Bronchial epithelial cell (primary cell): ENCODE measurements at regions not wholly inside any gene's neighbourhood (a gene's known extent, or its start where the extent isn't known, plus 50 kb on each side); places are given as distances from the start of the nearest gene placed in this dataset.

Experiments
- DNase-seq: peaks from one replicate; pipeline ENCODE4 v3.0.0-alpha.2; 2010; ENCODE audit warnings: low read depth
- FAIRE-seq: peaks from 2 replicates; lab custom pipeline; 2011; peaks lifted over from hg19 to GRCh38; lab: Jason Lieb, UNC
- H3K27me3 ChIP-seq: 2 replicates; pipeline ENCODE4 v1.5.1; 2011; ENCODE audit warnings: low read length; ENCODE audit not compliant: control insufficient read depth, insufficient read depth
- H3K36me3 ChIP-seq: 2 replicates; pipeline ENCODE4 v1.5.1; 2011; ENCODE audit warnings: low read length; ENCODE audit not compliant: control insufficient read depth, insufficient read depth
- H3K4me3 ChIP-seq: 2 replicates; pipeline ENCODE4 v1.5.1; 2011; ENCODE audit warnings: mild to moderate bottlenecking, low read depth, low read length, control low read depth
- CTCF ChIP-seq: IDR thresholded peaks from 2 replicates; pipeline ENCODE4 v1.5.1; 2011; ENCODE audit warnings: mild to moderate bottlenecking, moderate library complexity, low read length, control low read depth, inconsistent platforms; ENCODE audit not compliant: insufficient read depth, severe bottlenecking

DNA sequence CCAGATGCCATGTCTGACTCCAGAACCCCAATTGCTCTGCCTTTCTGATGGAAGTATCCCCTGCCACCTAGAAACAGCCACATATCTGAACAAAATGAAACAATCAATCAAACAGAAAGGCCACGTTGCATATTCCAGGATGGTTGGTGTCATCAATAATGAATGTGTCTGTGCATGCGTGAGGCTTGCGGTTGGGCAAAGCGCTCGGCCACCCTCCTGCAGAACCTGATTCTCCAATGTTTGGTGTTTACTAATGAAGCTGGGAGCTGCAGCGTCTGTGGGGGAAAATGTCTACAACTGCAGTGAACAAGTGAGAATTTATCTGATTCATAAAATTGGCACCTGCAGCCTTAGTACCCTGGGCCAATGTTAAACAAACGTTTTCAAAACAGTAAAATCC is 121.2 kb upstream of the ADARB2 start:
- no peaks in the 10 kb centered on the region for H3K27me3 ChIP-seq
- no peaks in the 10 kb centered on the region for H3K36me3 ChIP-seq
- H3K4me3 ChIP-seq, result no peak overlapping the region
- no peak for TF ChIP-seq CTCF
- FAIRE-seq (no peak), DNase-seq (no peak)

DNA sequence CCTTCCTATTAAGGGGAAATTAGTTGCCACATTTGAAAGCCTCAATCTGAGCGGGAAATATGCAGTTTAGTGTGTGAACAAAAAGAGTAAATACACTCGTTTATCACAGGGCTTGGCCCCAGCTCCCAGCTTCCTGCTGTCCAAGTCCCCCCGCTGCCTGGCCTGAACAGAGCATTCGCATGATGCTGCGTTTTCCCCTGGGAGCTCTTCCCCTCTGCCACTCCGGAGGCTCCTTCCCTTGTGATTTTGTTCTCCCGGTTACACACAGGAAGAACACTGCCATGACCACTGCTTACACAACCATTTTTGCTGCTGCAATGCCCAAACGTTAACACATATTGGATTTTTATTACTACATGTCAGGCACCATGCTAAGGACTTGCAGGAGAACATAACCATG is 120.7 kb upstream of the ADARB2 start:
- DNase-seq (no peak), FAIRE-seq (no peak)
- H3K4me3 ChIP-seq, result no peak overlapping the region
- H3K27me3 ChIP-seq, result no peaks in the 10 kb centered on the region
- no peaks in the 10 kb centered on the region for H3K36me3 ChIP-seq
- TF ChIP-seq CTCF, result no peak

DNA sequence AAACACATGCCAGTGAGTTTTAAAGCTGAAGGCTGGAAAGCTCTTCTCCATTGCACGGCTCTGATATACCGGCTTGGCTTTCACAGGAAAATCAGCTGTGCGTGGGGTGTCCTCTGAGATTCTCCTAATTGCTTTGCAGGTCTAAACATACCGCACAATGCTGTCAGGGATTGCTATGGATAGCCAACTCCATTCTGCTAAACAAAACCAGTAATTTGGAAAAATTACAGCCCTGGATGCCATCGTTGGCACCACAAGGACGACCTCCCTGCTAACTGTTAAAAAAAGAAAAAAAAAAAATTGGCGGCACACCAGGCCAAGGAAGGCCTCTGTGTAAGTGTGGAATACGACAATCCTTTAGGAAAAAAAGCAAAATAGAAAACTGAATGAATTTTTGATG is 118.6 kb upstream of the ADARB2 start:
- no peak for FAIRE-seq

GRCh38 chr10:1854271-1854670 is 116.9 kb upstream of the ADARB2 start:
- TF ChIP-seq CTCF, result no peak
- DNase-seq (no peak), FAIRE-seq (no peak)
- Histone ChIP-seq H3K27me3 (no peaks in the 10 kb centered on the region), H3K4me3 (no peak overlapping the region), H3K36me3 (no peaks in the 10 kb centered on the region)

More for the DNA sequence above, 118.6 kb upstream of the ADARB2 start:
- H3K27me3 ChIP-seq, result no peaks in the 10 kb centered on the region
- no peaks in the 10 kb centered on the region for H3K36me3 ChIP-seq
- H3K4me3 ChIP-seq, result no peak overlapping the region
- no peak for TF ChIP-seq CTCF
- DNase-seq, result no peak

GRCh38 chr10:1853801-1854200 is 116.5 kb upstream of the ADARB2 start:
- no peaks in the 10 kb centered on the region for H3K36me3 ChIP-seq
- FAIRE-seq, result no peak

More at GRCh38 chr10:1853801-1854200, 116.5 kb upstream of the ADARB2 start:
- no peak overlapping the region for H3K4me3 ChIP-seq
- no peak for DNase-seq
- no peaks in the 10 kb centered on the region for H3K27me3 ChIP-seq
- TF ChIP-seq CTCF, result no peak
